GM18909 (cell line): ENCODE measurements at regions not wholly inside any gene's neighbourhood (a gene's known extent, or its start where the extent isn't known, plus 50 kb on each side); places are given as distances from the start of the nearest gene placed in this dataset.

Experiments
- ATAC-seq: cut with Tn5 transposase; IDR thresholded peaks from one replicate; pipeline ENCODE4 v1.9.1; 2021; ENCODE audit warnings: mild to moderate bottlenecking; ENCODE audit not compliant: unreplicated experiment, poor library complexity

DNA sequence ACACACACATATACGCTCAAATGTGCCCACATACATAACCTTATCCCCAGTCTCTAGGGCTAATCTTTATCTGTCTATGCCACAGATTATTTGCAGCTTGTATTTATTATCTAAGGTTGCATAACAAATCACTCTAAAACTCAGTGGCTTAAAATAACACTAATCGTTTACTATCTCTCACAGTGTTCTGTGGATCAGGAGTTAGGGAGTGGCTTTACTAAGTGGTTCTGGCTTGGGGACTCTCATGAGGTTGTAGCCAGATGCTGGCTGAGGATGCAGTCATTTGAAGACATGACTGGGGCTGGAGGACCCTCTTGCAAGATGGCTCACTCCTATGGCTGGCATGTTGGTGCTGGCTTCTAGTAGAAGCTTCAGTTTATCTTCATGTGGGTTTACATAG is 68.5 kb upstream of the LNX1 start:
- no peak for ATAC-seq

DNA sequence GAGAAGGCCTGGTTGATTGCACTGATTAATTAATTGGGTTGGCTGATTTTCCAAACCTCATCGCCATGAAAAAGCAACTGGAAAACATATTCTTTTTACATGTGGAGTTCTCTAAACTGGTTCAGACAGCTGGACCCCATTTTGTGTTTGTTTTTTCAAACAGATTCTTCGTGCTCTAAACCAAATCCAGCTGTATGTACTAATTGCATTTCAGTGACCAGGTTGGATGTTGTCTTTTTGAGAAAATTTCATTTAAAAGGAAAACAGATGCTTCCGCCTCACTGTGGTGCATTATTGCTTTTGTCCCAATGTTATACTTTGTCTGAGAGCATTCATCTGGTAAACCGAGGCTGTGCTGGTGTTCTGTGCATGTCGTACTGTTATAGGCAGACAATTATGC is 67.8 kb upstream of the LNX1 start:
- no peak for ATAC-seq

DNA sequence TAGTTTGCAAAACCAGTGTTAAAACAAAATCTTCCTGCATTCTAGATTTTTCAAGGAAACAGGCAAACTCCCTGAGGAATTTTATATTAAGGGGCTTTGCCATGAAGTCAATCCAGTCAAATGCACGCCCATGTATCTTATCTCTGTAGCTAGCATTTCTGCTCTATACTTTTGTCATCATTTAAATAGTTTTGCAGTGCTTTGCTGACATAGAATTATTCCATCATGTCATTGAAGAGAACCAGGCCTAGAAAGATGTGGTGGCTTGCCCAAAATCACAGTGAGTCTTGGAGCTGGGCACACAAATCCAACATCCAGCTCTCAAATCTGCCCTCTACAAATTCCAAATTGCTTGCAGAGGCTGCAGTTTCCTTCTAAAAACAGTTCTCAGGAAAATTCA is 66.7 kb upstream of the LNX1 start:
- no peak for ATAC-seq

DNA sequence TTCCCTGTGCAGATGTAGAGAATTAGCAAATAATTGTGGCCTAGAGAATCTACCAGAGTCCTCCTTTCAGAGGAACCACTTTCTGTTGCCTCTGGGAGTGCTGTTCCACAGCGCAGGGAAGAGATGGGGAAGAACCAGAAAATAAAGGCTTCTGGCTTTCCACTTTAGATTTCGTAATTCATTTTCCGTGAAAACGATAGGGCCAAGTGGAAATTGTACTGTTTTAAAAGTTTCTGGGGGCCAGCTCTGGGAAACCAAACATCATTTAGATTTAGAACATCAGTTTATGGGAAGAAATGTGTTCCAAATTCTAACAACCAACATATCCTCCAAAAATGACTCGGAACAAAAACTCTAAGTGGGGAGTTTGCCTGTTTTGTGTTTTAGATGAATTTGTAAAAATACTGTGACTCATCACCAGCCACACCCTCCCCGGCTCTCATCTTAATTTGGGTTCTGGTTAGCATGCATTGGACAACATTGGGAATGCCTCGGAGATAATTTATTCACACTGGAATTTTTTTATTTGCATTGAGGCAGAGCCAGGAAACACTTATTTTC is 65.2 kb upstream of the LNX1 start:
- no peak for ATAC-seq

DNA sequence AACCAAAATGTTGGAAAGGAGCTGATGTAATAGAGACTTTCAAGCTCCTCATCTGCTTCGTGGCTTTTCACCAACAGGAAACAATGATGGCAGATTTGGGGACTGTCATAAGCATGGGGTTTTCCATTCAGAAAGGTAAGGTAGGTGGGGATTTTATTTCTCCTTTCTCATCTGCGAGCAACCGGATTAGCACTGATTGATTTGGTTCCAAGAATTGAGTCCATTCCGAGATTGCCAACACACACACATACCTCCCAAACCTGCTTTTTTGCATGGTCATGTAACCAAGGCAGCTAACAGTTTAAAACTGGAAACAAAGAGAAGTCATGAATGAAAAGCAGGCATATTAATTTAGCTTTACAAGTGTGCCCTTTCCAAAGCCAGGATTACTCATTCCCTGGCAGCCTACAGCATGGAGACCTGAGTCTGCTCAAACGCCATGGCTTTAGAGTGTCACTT is 63.0 kb upstream of the LNX1 start:
- no peak for ATAC-seq

DNA sequence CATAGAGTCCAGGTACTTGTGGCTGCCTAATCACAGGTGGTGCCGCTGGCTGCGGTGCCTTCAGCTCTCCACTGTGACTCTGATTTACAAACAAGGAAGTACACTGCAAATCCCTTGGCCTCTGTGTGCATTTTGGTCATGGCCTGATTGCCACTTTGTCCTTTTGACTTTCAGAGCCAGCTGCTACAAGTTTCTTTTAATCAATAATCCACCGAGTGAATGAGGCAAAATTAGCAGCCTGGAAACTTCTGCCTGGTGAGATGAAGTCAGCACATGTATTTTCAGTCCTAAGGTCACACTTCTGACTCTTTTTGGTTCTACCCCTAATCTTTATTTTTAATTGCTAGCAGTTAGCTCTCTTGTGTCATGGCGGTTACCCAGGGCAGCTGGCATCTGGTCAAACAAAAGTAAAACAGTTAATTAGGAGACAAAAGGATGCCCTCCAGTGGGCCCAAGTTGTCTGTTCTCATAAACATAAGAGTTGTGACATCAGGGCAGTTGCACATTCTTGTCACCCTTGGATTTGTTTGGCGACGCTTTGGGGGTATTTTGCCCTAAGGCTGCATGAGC is 62.3 kb upstream of the LNX1 start:
- peak; percentile 75 for ATAC-seq

DNA sequence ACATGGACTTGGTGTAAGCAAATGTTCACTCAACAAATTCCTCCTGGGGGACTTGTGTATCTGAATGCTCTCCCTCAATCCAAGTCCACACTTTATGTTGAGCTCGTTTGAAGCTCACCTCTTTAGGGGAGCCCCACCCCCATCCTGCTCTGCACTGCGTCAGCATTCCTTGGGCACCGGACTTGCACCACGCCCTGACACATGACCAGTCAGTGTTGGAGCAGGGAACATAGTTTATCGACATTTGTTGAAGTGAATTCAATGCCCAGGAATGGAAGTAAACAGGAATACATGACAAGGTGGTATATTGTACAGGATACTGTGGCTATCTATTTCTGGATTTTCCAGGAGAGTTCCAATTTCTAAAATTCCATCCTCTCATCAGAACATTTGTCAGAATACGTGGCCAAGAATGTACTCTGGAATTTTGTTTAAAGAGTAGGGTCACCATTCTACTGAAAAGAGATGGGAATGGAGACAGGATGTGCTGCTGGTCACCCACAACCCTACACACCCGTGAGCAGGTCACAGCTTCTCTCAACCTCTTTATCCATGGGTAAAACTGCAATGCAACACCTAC is 60.0 kb upstream of the LNX1 start:
- ATAC-seq, result no peak

DNA sequence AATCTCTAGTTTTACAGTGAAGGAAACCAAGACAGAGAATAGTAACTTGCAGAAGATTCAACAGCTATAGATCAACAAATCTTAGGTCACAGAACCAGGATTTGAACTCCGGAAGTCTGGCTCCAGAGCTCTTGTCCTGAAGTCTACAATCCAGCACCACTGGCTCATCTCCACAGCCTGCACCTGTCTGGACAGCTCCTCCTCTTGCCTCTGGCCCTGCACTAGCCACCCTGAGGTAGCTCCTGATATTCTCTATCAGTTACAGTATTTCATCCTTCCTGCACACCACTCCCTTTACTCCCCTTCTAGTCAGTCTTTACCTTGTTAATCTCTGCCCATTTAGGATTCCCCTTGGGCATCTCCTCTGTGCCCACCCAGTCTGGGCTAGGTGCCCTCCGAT is 58.1 kb upstream of the LNX1 start:
- ATAC-seq, result no peak

DNA sequence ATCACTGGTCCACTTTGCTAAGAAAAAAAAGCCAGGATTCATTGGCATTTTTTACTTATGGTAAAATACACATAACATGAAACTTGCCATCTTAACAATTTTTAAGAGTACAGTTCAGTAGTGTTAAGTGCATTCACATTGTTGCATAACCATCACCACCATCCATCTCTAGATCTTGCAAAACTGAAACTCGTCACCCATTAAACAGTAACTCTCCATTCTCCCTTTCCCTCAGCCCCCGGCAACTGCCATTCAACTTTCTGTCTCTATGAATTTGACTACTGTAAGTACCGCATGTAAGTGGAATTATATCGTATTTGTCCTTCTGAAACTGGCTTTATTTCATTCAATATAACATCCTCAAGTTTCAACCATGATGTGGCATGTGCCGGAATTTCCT is 56.3 kb upstream of the LNX1 start:
- peak; percentile 83 for ATAC-seq

DNA sequence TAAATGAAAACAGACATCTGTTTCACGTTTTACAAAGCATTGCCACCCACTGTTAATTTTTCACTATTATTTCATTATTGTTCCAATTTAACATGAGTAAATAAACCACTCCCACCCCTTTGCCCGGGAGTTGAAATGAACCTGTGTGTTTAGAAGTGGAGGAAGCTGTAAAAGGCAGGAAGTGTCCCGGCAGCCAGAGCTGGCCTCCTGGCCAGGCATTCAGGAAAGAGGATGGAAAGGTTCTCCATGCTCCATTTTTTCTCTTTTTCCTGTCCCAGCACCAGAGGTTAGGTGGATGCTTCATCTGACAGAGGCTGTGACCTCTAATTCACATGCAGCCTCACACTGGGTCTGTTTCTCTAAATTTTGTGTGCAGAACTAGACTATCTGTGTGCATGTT is 55.5 kb upstream of the LNX1 start:
- no peak for ATAC-seq

DNA sequence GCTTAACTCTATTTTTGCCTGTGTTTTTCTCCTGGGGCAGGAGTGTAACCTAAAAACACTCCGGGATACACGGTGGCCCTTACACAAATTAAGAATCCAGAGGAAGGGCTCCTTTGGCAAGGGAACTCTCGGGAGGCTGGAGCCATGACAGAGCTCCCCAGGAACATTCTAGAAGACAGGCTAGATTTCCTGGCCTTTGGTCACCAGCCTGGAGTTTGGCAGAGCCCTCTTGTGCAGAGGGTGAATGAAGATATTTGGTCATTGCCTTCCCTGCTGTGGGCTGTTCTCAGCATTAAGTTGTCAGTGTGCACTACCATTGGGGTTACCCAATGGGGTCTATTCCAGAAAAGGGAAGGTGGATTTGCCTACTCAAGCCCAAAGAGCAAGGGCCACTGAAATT is 53.8 kb upstream of the LNX1 start:
- ATAC-seq, result no peak

DNA sequence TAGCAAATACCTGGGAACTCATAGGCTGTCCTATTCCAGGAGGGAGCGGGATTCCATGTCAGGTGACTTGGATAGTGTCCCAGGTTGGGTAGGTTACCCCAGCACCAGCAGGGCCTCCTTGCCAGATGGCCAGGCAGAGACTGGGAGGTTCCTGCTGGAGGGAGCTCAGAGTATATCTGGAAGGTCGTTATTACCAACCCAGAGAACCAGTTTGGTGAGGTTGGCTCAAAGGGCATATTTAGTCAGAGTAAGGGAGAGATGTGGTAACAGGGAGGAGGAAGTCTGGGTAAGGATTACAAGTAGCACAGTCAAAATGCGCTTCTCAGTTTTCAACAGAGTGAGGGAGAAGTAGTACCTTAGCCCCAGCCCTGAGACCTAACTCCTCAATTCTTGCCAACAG is 53.3 kb upstream of the LNX1 start:
- no peak for ATAC-seq
